NCI-H2227 (cell line): ENCODE measurements at regions not wholly inside any gene's neighbourhood (a gene's known extent, or its start where the extent isn't known, plus 50 kb on each side); places are given as distances from the start of the nearest gene placed in this dataset.

Experiments
- DNase-seq: peaks from one replicate; lab custom pipeline; 2025; ENCODE audit not compliant: unreplicated experiment; lab: John Stamatoyannopoulos, UW

- DNase-seq: peak; percentile 90
These were observed 116.6 kb upstream of the HIVEP3 start for GRCh38 chr1:42035205-42035829.

- no peak for DNase-seq
These were observed 115.7 kb upstream of the HIVEP3 start for GRCh38 chr1:42034426-42034825.

GRCh38 chr1:42033629-42034028, 114.9 kb upstream of the HIVEP3 start:
- DNase-seq: no peak

GRCh38 chr1:42017730-42018129, 99.0 kb upstream of the HIVEP3 start:
- no peak for DNase-seq

GRCh38 chr1:42017259-42017658, 98.5 kb upstream of the HIVEP3 start:
- no peak for DNase-seq

GRCh38 chr1:42014823-42015222, 96.1 kb upstream of the HIVEP3 start:
- no peak for DNase-seq

GRCh38 chr1:42013881-42014470, 95.3 kb upstream of the HIVEP3 start:
- no peak for DNase-seq

GRCh38 chr1:42012852-42013251, 94.1 kb upstream of the HIVEP3 start:
- no peak for DNase-seq

GRCh38 chr1:42010381-42010780, 91.7 kb upstream of the HIVEP3 start:
- no peak for DNase-seq

GRCh38 chr1:42008264-42008663, 89.5 kb upstream of the HIVEP3 start:
- no peak for DNase-seq

- DNase-seq: no peak
These were observed 88.1 kb upstream of the HIVEP3 start for GRCh38 chr1:42006836-42007235.

- no peak for DNase-seq
These were observed 87.4 kb upstream of the HIVEP3 start for GRCh38 chr1:42006093-42006492.

GRCh38 chr1:42005530-42005929, 86.8 kb upstream of the HIVEP3 start:
- no peak for DNase-seq

- DNase-seq: no peak
These were observed 86.1 kb upstream of the HIVEP3 start for GRCh38 chr1:42004860-42005259.

- DNase-seq: no peak
These were observed 85.6 kb upstream of the HIVEP3 start for GRCh38 chr1:42004322-42004721.

GRCh38 chr1:42003433-42003832, 84.7 kb upstream of the HIVEP3 start:
- no peak for DNase-seq

GRCh38 chr1:42002220-42002619, 83.5 kb upstream of the HIVEP3 start:
- no peak for DNase-seq

- no peak for DNase-seq
These were observed 82.0 kb upstream of the HIVEP3 start for GRCh38 chr1:42000766-42001165.

- DNase-seq: no peak
These were observed 81.2 kb upstream of the HIVEP3 start for GRCh38 chr1:41999884-42000283.

- DNase-seq: no peak
These were observed 79.5 kb upstream of the HIVEP3 start for GRCh38 chr1:41998250-41998649.

- DNase-seq: no peak
These were observed 78.4 kb upstream of the HIVEP3 start for GRCh38 chr1:41997153-41997552.

GRCh38 chr1:41995441-41996130, 76.9 kb upstream of the HIVEP3 start:
- no peak for DNase-seq
